Cardiac septum (tissue), 1 donor: ENCODE measurements at regions not wholly inside any gene's neighbourhood (a gene's known extent, or its start where the extent isn't known, plus 50 kb on each side); places are given as distances from the start of the nearest gene placed in this dataset.
"Not testable (repeated sequence)": the region's sequence is repeated elsewhere in the genome, so short reads cannot be mapped to it uniquely, and the experiment has no call there.

Experiments
- DNase-seq: peaks from one replicate; pipeline ENCODE4 v3.0.0-alpha.2; 2020; ENCODE audit warnings: low spot score
- intact Hi-C: fragments of 100-400 bp; cut with DNase I; formaldehyde crosslinking; loops from one replicate; pipeline ENCODE4 v1.14.0; 2022
- donor health status: DM: no; HTN: no; CAD: no.

DNA sequence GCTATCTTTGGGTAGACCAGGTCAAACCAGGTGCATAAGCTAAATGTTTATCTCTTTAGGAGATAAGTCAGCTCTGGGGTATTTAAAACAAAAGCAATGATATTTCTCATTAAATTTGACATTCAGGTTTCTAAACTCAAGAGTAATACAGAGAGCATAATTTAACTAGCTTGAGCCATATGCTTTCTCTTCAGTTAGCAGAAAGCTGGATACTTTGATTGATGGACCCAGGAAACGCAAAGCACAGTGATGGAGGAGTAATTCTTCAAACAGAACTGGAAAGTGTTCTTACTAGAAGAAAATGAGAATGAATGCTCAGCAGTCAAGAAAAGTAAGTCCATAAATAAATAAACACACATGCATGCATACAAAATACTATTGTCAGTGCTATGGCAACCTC lies 885.7 kb upstream of the RAG2 start:
- no peak for DNase-seq
- intact Hi-C loops = no loop called here

DNA sequence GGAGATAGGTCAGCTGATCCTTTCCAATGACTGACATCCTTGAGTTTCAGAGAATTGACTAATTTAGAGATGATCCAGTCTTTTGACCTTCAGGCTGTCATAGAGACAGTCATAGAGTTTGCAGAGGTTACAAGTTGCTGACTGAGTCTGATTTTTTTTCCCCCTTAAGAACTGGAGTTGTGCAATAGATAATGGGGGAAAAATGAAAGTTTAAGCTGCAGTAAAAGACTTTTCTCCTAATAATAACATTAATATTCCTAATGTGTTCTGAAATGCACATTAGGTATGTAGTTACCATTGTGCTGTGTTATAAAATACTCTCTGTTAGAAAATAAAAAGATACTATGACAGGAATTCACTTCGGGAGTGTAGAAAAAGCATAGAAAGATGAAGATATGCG lies 876.9 kb upstream of the RAG2 start:
- no peak for DNase-seq
- intact Hi-C loops = no loop called here

DNA sequence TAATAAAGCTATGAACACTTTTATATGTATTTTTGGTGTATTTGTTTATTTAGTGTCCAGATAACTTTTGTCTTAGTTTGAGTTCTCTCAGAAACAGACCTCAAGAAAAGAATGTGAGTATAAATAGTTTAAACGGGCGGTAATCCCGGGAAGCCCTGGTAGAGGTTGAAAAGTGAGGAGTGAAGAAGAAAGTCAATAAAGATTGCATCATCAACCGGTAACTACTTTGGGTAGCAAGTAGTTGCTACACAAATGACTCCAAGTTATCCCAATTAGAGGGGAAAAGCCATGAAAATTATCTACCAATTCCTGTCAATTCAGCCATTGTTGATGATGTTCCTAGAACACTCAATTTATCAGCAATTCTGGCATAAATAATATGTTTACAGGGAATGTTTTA lies 870.3 kb upstream of the RAG2 start:
- DNase-seq = no peak

DNA sequence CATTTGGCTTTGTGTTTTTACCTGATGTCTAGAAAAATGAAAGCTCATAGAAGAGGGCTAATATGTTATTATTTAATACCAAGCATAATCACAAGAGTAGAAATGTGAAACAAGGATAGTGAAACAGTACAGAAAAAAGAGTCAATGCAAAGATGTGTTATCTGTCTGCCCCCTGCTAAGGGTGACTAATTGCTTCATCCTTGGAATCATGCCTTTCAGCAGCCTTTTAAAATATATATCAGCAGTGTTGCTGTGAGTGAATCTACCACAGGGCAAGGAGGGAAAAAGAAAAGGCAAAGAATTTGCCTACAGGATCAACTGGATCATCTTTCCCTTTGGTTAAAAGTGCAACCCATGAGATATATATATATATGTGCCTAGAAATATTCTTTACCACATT lies 867.2 kb upstream of the RAG2 start:
- no peak for DNase-seq
- intact Hi-C loops = no loop called here

More for the DNA sequence above, 870.3 kb upstream of the RAG2 start:
- intact Hi-C loops = no loop called here

DNA sequence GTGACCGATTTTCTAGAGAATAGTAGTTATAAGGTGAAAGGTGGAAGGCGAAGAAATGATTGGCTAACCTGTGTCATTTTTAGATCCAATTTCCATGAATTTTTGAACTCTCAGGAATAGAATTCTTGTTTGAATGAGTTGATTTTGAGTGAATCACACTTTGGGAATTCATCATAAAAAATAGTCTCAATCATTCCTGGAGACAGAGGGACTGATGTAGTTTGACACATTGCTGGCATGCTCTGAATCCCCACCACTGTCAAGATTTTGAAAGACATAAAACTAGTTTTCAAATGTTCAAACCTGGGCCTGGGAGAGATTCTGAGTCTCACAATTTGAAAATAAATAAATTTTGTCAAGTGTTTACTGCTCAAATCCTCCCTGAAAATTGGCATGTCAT lies 861.4 kb upstream of the RAG2 start:
- no peak for DNase-seq
- intact Hi-C loops = no loop called here

DNA sequence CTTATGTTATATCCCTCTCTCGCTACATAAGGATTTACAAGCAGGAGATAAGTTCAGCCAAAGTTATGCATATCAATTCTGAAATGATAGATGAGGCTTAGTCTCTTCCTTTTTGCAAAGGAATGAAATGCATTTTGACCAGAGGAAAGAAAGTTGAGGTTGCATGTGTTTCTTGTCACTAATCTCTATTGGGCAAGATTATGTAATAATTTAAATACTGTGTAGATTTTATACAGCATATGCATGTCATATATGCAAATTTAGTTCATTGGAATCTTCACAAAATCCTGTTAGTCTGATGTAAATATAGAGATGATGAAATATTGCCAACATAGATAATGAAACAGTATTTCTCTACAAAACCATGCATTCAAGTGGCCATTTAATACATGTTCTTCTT lies 858.7 kb upstream of the RAG2 start:
- intact Hi-C loops = no loop called here
- DNase-seq = no peak

DNA sequence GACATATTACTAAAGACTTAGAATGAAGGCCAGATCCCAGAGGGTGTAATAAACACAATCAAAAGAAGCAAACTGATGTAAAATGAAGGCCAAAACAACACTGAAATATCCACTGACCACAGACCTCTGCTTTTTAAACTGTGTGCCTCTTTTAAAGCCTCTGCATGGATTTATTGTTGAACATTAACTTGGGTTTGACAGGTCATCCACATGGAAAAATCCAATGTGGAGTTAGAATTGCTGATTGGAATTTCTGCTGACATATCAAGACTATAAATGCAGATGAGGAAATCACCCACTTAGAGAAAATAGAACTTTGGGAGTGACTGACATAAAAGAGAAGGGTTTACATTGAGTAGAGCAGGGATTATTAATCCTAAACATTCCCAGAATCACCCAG lies 853.9 kb upstream of the RAG2 start:
- intact Hi-C loops = no loop called here

DNA sequence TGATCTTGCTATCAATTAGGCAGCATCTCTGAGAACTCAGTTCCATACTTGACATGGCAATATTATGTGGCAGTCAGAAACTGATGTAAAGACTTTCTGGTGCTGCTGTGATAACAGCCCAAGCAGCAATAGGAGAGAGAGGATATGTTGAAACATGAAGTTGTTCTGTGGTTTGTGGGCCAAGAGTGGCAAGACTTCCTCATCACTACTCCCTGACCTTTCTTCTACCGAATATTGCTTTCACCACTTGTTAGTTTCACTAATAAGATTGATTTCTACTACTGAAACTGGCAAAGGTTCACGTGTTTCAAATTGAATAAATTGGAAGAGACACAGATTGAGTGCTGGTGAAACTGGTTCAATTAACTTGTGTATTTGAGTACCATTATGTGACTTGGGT lies 852.6 kb upstream of the RAG2 start:
- DNase-seq = no peak
- intact Hi-C loops = no loop called here

More for the DNA sequence above, 853.9 kb upstream of the RAG2 start:
- DNase-seq = no peak

DNA sequence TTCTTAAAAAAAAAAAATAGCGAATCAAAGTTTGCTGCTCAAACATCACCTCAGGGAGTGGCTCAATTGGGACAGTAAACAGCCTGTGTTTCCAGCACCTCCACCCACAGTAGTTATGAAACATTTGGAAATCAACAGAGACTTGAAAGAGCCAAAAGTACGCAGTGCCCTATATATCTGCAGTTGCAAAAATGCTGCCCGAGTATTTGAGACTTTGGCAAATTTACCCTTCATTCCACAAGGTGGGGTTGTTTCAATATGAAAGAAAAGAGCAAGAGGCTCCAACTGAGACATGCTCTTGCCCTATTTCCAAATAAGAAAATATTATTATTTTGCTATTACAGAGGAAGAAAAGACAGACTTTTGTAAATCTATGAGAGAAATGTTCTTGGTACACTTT lies 851.1 kb upstream of the RAG2 start:
- intact Hi-C loops = no loop called here
- no peak for DNase-seq

DNA sequence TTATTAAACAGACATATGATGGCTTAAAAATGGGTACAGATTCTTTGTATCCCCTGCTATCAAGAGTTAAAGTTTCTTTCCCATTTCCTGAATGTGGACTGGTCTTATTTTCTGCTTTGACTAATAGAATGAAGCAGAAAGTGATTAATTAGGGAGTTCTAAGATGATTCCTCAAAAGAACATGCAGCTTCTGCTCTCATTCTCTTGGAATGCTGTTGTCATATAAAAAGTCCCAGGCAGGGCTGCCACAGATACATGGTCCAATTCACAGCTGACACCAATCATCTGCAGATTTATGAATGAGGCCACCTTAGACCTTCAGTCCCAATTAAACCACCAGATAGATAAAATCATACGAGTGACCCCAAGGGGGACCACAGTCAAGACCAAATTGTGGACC lies 844.5 kb upstream of the RAG2 start:
- intact Hi-C loops = no loop called here
- no peak for DNase-seq

DNA sequence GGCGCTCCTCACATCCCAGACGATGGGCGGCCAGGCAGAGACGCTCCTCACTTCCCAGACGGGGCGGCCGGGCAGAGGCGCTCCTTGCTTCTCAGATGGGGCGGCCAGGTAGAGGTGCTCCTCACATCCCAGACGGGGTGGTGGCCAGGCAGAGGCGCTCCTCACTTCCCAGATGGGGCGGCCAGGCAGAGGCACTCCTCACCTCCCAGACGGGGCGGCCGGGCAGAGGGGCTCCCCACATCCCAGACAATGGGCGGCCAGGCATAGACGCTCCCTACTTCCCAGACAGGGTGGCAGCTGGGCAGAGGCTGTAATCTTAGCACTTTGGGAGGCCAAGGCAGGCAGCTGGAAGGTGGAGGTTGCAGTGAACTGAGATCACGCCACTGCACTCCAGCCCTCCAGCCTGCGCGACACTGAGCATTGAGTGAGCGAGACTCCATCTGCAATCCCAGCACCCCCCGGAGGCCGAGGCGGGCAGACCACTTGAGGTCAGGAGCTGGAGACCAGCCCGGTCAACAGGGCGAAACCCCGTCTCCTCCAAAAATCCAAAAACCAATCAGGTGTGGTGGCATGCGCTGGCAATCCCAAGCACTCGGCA lies 833.7 kb upstream of the RAG2 start:
- not testable (repeated sequence) for DNase-seq

DNA sequence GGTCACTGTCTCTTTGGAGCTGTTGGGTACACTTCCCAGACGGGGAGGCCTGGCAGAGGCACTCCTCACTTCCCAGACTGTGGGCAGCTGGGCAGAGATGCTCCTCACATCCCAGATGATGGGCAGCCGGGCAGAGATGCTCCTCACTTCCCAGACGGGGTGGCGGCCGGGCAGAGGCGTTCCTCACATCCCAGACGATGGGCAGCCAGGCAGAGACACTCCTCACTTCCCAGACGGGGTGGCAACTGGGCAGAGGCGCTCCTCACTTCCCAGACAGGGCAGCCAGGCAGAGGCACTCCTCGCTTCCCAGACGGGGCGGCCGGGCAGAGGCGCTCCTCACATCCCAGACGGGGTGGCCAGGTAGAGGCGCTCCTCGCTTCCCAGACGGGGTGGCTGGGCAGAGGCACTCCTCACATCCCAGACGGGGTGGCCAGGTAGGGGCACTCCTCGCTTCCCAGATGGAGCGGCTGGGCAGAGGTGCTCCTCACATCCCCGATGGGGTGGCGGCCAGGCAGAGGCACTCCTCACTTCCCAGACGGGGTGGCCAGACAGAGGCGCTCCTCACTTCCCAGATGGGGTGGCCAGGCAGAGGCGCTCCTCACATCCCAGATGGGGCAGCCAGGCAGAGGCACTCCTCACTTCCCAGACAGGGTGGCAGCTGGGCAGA lies 833.1 kb upstream of the RAG2 start:
- DNase-seq, intact Hi-C loops: not testable (repeated sequence)

More for the DNA sequence above, 833.7 kb upstream of the RAG2 start:
- intact Hi-C loops = not testable (repeated sequence)

DNA sequence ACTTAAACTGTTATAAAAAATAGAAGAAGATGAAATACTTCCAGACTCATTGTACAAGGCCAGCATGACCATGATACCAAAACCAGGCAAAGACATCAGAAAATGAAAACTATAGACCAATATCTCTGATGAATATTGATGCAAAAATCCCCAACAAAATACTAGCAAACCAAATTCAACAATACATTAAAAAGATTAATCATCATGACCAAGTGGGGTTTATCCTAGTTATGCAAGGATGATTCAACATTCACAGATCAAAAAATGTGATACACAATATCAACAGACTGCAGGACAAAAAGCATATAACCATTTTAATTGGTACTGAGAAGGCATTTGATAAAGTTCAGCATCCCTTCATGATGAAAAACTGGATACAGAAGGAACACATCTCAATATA lies 824.5 kb upstream of the RAG2 start:
- no peak for DNase-seq
- intact Hi-C loops = no loop called here

DNA sequence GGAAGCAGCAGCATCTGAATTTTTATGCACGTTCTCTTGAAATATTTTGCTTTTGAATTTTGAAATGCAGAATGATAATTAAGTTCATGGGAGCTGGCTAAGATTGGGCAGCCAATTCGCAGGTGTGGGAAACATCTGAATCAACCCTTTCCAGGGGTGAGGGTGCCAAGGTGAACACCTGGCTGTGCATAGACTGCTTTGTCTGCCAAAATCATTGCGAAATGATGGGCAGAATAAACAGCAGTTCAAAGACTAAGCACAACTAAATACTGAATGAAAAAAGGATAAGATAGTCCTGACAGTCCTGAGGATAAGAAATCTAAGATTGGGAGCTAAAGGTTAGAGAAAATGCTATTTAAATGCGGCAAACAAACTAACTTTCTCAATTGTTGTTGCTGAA lies 813.3 kb upstream of the RAG2 start:
- DNase-seq = no peak
- intact Hi-C loops = no loop called here

DNA sequence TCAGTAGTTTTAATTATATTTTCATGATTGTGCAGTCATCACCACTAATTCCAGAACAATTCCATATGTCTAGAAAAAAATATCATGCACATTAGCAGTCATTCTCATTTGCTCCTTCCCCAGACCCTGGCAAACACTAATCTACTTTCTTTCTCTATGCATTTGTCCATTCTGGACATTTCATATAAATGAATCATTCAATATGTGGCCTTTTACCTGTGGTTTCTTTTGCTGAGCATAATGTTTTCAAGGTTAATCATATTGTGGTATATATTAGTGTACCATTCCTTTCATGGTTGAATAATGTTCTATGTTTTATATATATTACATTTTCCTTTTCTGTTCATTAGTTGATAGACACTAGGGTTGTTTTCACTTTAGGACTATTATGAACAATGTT lies 811.1 kb upstream of the RAG2 start:
- DNase-seq = no peak
- intact Hi-C loops = no loop called here

DNA sequence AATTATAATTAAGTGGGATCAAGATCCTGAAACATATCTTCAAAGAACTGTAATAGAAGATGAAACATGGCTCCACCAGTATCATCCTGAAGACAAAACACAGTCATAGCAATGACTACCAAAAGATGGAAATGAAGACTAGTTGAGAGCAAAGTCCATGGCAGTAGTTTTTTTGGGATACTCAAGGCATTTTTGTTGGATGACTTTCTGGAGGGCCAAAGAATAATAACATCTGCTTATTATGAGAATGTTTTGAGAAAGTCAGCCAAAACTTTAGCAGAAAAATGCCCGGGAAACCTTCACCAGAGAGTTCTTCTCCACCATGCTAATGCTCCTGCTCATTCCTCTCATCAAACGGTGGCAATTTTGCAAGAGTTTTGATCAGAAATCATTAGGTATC lies 809.4 kb upstream of the RAG2 start:
- intact Hi-C loops = no loop called here
- DNase-seq = no peak

DNA sequence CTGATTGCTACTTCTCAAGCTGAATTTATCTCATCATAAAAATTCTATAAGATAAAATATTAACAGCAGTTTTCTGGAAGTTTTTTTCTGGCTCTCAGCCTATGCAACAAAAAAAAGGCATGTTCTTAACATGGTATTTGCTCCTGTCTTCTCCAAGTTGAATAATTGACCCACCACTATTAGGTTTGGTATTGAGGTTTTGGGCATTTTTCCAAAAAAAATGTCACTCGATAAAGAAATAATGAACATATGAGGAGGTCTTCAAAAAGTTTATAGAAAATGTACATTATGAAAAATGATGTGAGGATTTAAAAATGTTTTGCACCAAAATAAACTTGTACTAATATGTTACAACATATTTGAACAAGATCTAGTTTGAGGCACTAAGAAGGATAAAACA lies 808.6 kb upstream of the RAG2 start:
- intact Hi-C loops = no loop called here
- DNase-seq = no peak

DNA sequence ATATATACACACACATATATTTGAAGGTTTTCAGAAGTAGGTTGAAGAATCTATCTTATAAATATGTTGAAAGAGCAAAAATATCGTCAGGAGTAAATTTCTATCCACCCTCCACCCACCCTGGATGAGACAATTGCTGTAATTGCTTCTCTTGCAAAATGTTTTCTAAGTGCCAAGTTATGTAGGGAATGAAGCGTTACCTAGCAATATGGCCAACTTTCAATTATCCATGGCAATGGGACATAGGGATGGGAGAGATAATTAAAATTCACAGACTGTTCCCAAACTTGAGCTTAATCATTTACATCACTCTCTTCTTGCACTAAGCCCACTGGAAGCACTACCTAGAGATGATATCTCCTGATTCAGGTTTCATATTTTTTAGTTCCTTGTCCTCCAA lies 806.2 kb upstream of the RAG2 start:
- intact Hi-C loops = no loop called here
- DNase-seq = no peak

DNA sequence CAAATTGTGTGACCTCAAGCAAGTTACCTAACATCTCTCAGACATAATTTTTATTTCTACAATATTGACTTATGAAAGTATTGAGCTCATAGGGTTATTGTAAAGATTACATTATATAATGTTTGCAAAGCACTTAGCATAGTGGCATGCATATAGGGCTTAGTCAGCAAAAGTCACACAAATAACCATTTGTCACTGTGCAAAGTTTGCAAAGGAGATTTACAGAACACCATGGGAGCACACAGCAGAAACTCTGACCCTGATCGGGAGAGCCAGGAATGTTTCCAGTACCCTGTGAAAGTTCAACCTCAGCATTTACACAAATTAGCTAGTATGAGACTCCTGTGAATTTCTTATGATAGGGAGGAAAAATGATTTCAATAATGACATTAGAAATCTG lies 804.6 kb upstream of the RAG2 start:
- intact Hi-C loops = no loop called here

DNA sequence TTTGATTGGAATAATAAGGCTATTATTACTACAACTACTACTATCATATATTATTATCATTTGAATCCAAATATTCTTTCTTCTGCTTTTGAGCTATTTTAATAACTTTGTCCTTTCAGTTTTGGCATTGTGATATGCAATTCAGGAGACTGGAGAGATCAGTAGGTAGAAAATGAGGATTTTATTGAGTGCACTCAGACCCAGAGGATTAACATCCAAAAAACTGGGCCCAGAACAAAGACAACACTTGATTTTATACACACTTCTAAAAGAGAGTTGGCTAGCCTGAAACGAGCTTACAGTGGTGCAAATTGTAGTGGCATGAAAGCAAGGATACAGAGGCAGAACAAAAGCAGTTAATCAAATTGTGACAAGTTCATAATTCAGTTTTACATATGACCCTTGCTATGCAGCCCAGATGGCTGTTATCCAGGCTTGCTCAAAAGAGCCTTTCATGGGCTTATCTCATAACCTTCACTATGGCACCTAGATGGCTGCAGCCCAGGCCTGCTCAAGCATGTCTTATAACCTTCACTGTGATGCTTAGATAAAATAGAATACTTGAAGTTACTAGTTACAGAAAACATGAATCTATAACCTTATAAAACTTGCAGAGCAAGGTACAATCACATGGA lies 796.3 kb upstream of the RAG2 start:
- intact Hi-C loops = no loop called here
- DNase-seq = no peak

More for the DNA sequence above, 804.6 kb upstream of the RAG2 start:
- no peak for DNase-seq

DNA sequence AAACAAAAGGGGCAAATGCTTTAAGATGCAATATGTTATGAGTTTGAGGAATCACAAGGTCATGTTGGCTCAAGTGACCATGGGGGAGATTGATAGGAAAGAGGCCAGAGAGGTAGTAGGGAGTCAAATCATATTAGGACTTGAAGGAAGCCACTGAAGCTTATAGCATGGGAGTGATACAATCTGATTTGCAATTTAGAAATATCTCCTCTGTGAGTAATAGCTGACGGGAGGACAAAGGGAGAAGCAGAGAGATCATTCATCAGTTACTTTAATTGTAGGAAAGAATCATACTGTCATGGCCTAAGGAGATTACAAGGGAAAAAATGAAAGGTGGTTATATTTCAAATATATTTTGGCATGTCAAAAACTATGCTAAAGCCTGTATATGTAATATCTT lies 793.6 kb upstream of the RAG2 start:
- intact Hi-C loops = no loop called here
- no peak for DNase-seq
